ENCODE measurements at regions not wholly inside any gene's neighbourhood (a gene's known extent, or its start where the extent isn't known, plus 50 kb on each side); places are given as distances from the start of the nearest gene placed in this dataset.

DNA sequence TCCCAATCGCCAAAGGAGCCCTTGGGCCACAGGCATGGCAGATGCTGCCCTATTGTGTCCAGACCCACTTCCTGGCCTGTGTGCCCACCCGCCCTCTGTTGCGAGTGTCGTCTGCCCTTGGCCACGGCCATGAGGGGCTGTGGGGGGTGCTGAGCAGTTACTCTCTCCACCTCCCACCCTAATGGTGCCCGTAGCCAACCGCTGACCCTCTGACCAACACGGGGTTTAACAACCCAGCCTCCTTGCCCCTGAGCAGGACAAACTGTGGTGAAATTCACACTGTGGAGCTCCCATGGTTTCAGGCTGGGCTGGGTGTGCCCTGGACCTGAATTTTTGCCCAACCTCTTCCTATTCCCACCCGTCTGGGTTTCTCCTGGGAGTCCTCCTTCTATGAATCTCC is 145.7 kb upstream of the HDAC4 start (continued):
- TF ChIP-seq, protein P1, sequence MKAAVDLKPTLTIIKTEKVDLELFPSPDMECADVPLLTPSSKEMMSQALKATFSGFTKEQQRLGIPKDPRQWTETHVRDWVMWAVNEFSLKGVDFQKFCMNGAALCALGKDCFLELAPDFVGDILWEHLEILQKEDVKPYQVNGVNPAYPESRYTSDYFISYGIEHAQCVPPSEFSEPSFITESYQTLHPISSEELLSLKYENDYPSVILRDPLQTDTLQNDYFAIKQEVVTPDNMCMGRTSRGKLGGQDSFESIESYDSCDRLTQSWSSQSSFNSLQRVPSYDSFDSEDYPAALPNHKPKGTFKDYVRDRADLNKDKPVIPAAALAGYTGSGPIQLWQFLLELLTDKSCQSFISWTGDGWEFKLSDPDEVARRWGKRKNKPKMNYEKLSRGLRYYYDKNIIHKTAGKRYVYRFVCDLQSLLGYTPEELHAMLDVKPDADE (IDR thresholded peaks at IDR 0.05): no peak
- no peak for TF ChIP-seq ZNF114 (CRISPR knock-in tag; IDR thresholded peaks at IDR 0.05)
- no peak for TF ChIP-seq REST (IDR thresholded peaks at IDR 0.05; ENCODE audit: unreplicated experiment)
- TF ChIP-seq CREB1 (CRISPR knock-in tag; IDR thresholded peaks at IDR 0.05; ENCODE audit: low read depth): no peak
- no peak for TF ChIP-seq EZH2 (IDR thresholded peaks at IDR 0.05; ENCODE audit: low read depth, unreplicated experiment)

DNA sequence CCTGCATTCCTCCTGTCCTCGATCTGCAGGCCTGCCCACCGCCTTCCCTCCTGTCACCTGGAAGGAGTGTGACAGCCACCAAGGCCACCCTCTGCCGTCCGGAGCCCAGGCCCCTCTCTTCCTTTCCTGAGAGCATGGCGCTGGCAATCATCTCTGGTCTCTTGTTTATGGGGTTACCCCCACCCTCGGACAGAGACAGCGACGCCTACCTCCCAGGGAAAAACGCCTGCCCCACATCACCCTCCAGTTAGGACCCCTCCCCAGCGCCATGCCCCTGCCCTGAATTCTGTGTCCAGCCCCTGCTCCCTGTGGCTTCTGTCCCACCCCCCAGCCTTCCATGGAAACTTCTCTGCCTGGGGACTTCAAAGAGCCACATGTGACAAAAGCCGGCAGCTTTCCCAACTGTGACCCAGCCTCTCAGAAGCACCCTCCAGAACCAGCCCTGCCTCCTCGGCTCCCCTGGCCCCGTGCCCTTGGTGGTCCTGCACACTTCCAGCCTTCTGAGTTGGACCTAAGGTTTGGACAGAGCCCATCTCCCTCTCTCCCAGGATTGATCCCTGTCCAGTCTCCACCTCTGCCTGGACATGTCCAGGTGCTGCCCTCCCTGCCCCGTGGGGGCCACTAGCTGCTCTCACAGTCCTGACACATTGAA is 145.0 kb upstream of the HDAC4 start:
- Mint-ChIP-seq H3K4me1 (no peaks in the 10 kb centered on the region), H3K27ac (no peak overlapping the region), H3K9me3 (no peaks in the 10 kb centered on the region), H3K27me3 (ENCODE audit: insufficient read depth, low read depth, poor library complexity) (peaks cover 8% of the 10 kb centered on the region), H3K36me3 (ENCODE audit: low read depth) (no peaks in the 10 kb centered on the region), H3K4me3 (no peak overlapping the region)
- H3K4me2 ChIP-seq: no peak overlapping the region
- no peaks in the 10 kb centered on the region for H4K20me1 ChIP-seq (replicated peaks; ENCODE audit: insufficient read depth)
- no peak overlapping the region for H3K4me3 ChIP-seq
- H3F3A ChIP-seq (replicated peaks; ENCODE audit: low read depth): no peaks in the 10 kb centered on the region
- no peak overlapping the region for H3K27ac ChIP-seq (ENCODE audit: low read depth)
- H3K79me2 ChIP-seq (replicated peaks; ENCODE audit: insufficient read depth): no peaks in the 10 kb centered on the region
- H2AFZ ChIP-seq: no peak overlapping the region
- H3K4me1 ChIP-seq (ENCODE audit: insufficient read depth): no peaks in the 10 kb centered on the region
- no peak for DNase-seq (ENCODE audit: low spot score)
- no peaks in the 10 kb centered on the region for H3K27me3 ChIP-seq (ENCODE audit: insufficient read depth)
- no peak for ATAC-seq
- H3K9me2 ChIP-seq (ENCODE audit: insufficient read depth): 0 out of 2 replicates have a peak, but pooled peaks cover 3% of the 10 kb centered on the region
- no peaks in the 10 kb centered on the region for H3K36me3 ChIP-seq (ENCODE audit: insufficient read depth)
- no peak for TF ChIP-seq REST (IDR thresholded peaks at IDR 0.05; ENCODE audit: unreplicated experiment)
- TF ChIP-seq CREB1 (CRISPR knock-in tag; IDR thresholded peaks at IDR 0.05; ENCODE audit: low read depth): no peak
- TF ChIP-seq STAT1 (IDR thresholded peaks at IDR 0.05; ENCODE audit: unreplicated experiment): no peak
- no peak for TF ChIP-seq CTCF (conservative IDR thresholded peaks at IDR 0.05; ENCODE audit: low read depth in 2 of 2)
